ENCODE measurements at regions not wholly inside any gene's neighbourhood (a gene's known extent, or its start where the extent isn't known, plus 50 kb on each side); places are given as distances from the start of the nearest gene placed in this dataset.
"Not testable (repeated sequence)": the region's sequence is repeated elsewhere in the genome, so short reads cannot be mapped to it uniquely, and the experiment has no call there.

DNA sequence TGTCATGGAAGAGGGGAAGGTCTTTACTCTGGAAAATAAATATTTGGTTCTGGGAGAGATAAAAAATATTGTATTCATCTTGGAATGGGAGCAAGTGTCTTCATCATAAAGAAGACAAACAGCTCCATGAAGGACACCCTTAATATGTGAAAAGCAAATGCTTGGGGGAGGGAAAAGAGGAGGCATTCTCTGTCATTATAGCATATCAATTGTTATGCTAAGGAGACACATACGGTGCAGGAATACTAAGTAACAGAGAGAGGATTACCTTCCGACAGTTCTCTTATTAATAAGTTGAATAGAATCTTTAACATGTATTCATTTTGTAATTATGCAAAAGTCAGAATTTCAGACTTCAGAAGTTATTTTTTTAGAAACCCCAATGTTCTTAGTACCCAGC, 634.4 kb downstream of the UTRN start:
- DNase-seq (ENCODE audit: low read depth) = no peak

DNA sequence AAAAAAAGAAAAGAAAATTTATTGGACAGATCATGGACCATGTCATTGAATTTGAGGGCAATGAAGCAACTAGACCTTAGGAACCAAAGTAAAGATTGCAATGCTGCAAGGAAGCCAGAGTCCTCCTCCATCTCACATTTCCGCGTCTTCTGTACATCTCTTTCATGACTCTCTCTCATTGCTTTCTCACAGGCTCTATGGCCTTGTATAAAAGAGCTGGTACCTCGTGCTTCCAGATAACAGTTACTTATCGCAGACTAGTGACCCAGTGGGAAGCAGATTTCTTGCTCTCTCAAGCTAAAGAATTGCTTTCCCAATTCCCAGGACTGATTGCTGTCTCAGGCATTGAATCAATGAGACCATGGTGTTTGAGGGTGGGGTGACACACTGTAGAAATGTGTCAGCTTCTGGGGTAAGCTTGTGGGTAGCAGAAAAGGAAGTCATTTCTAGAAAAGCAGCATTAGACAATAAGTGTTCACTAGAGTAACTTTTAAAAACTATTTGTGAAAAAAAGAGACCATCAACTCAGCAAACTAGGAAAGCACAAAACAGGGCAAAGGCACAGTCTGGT, 635.3 kb downstream of the UTRN start:
- no peak for DNase-seq (ENCODE audit: low read depth)

DNA sequence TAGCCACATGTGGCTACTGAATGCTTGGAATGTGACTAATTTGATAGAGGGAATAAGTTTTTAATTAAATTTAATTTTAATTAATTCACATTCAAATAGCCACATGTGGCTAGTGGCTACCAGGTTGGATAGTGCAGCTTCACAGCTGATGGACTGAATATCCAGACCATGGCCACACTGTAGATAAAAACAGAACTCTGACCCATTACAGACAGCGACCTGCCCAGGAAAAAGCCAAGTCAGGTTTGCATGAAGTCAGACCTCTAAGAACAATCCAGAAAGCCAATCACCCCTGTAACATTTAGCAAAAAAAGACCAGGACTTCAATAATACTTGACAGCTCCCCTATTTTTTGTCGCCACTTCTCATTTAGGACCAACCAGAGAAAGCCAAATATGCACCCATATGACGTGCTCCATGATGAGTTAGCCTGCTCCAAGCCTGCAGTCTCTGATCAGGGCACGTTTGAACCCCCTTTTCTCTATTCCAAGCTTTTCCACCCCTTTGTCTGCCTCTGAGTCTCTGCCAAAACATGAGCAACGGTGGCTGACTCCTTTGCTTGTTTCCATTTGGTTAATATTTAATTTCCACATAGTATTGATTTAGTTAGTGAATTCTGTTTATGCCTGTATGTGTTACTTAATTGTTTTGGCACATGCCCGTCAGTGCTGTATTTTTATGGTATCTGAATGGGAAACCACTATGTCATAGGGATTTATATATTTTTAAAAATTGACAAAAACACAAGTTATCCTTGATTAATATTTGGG, 636.3 kb downstream of the UTRN start:
- DNase-seq (ENCODE audit: low read depth) = no peak

DNA sequence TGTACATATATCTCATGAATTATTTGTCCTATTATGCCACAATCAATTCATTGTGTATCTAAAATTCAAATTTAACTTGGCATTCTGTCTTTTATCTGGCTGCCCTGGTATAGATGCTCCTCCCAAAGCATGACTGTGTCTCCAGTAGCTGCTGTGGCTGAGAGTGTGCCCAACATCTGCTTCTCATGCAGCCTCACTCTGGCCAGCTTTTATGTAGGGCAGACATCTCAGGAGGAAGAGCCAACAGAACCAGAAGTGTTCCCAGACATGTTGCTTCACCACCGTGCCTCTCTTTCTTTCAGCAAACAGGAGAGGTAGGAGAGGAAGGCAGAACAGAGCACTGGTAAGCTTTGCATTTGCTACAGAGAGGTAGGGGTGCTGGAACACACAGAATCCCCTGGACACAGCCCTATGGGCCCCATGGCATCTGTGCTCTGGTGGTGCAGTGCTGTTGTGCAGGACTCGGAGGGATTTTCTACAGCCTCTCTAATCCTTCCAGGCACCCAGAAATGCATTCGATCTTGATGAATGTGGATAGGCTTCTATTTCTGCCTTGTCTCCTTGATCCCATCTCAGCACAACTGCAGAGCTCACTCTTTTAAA, 637.1 kb downstream of the UTRN start:
- peak; percentile 36 for DNase-seq (ENCODE audit: low read depth)

DNA sequence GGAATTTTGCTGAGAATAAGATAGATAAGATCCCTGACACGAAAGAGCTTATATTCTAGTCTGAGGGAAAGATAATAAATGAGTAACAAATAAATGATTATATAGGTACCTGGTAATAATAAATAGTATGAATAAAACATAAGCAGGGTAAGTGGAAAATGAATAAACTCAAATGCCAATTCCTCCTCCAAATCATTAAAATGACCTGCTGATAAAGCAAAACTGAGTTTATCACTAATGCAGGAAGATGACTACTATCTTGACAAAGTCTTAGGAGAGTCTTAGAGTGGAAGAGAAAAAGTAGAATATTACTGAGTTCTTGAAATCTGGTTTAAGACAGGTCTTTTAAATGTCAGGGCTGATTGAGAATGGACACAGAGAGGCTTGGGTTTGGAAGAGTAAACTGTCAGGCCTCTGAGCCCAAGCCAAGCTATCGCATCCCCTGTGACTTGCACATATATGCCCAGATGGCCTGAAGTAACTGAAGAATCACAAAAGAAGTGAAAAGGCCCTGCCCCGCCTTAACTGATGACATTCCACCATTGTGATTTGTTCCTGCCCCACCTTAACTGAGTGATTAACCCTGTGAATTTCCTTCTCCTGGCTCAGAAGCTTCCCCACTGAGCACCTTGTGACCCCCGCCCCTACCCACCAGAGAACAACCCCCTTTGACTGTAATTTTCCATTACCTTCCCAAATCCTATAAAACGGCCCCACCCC, 637.8 kb downstream of the UTRN start:
- DNase-seq (ENCODE audit: low read depth) = not testable (repeated sequence)

DNA sequence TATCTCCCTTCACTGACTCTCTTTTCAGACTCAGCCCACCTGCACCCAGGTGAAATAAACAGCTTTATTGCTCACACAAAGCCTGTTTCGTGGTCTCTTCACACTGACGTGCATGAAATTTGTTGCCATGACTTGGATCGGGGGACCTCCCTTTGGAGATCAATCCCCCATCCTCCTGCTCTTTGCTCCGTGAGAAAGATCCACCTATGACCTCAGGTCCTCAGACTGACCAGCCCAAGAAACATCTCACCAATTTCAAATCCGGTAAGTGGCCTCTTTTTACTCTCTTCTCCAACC, 638.3 kb downstream of the UTRN start:
- DNase-seq (ENCODE audit: low read depth) = not testable (repeated sequence)

DNA sequence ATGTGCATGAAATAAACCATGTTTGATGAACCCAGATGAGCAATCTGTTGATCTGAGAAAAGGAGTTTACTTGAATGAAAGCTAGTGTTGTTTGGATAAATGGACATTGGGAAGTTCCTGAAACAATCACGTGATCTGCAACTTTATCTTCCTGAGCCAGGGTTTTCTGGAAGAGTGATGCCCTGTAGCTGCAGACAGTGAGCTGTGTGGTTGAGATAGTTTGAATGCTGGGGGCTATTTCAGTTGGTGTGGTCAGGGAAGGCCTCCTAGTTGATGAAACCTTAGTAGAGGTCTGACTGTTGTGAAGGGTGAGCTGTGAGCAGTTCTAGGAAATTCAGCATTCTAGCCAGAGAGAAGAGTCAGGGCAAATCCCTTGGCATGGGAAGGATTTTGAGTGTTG, 643.7 kb downstream of the UTRN start:
- DNase-seq (ENCODE audit: low read depth) = peak; percentile 16

DNA sequence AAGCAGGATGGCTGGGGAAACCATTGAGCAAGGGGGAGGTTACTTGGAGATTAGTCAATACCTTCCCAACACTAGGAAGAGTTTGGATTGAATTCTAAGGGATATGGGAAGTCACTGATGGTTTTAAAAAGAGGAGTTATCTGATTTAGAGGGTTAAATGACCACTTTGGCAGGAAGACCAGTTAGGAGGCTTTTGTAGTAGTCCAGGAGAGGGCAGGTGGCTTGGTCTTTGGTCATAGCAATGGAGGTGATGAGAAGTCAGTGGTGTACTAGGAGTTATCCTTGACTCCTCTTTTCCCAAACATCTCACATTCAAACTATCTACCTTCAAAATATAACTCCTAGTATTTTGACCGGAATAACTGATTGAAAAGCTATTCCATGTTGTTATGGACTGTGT, 644.1 kb downstream of the UTRN start:
- no peak for DNase-seq (ENCODE audit: low read depth)

DNA sequence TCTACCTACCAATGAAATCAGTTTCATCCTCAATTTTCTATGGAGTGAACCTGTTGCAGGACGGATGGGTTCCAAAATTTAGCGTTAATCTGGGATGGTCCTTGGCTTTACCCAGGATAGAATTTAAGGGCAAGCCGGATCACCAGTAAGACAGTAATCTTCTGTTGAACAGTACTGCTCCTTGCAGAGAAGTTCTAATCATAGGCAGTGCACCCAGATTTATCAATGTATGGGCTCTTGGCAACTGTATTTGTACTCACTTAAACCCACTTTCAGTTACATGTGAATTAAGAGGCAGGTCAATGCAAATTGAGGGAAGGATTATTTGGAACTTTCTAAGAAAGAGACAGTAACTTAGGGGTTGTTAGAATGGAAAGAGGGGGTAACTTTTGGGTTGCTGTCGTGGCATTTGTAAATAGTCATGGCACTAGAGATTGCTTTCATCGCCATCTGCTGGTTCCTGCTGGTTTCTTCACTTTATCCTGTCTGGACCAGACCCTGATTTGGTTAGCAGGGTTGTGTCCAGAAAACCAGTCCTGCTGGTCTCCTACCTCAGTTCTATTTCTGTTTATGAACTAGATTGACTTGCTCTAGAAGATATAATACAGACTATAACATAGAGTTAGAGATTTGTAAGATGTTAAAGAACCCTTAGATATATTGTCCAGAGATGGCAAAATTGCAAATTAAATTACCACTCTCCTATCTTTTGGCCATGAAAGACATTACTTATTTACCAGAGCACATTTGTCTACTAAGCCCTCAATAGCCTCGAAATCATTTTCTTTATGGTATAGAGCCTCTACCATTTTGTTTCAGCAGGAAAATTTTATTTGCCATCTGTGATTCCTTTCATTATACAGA, 646.3 kb downstream of the UTRN start:
- DNase-seq (ENCODE audit: low read depth) = peak; percentile 46

DNA sequence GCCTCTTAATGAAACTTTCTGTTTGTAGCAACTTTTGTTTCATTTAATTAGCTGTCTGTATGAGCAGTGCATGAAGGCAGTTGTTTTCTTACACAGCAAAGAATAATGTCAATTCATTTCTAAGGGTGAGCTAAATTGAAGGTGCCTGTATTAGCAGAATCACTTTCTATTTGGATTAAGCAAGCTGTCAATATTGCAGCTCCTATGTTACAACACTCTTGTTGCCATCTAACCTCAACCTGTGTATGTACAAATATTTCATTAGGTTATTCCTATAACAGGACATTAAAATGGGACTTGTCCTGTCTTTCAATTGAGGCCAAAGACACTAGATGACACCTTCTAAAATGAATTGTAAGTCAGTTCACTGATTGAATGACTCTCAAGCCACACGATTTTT, 647.5 kb downstream of the UTRN start:
- no peak for DNase-seq (ENCODE audit: low read depth)

DNA sequence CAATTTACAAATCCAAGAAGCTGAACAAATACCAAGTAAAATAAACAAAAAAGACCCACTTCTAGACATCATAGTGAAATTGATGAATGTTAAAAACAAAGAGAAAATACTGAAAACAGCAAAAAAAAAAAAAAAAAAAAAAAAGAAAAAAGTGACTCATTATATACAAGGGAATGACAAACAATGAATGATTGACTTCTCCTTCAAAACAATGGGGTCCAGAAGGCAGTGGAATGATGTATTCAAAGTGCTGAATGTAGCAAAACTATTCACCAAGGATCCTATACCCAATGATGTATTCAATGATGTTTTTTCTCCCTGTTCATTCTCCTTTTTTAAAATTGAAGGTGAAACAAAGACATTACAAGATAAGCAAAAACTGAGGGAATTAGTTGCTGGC, 650.0 kb downstream of the UTRN start:
- DNase-seq (ENCODE audit: low read depth) = no peak

DNA sequence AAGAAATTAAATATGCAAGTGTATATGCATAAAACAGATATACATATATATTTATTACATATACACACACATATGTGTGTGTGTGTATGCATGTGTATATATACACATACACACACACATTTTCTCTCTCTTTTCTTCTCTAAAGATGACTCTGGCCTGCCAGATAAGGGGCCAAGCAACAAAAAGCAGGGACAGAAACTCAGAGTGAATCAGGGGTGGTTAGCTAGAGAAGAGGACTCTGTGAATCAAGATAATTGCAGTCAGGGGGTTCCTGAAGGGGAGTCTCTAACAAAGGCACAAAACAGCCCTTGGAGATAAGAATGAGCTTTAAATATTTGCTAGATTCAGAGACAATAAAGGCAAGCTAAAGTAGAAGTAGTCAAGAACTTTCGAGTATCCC, 650.5 kb downstream of the UTRN start:
- DNase-seq (ENCODE audit: low read depth) = no peak

DNA sequence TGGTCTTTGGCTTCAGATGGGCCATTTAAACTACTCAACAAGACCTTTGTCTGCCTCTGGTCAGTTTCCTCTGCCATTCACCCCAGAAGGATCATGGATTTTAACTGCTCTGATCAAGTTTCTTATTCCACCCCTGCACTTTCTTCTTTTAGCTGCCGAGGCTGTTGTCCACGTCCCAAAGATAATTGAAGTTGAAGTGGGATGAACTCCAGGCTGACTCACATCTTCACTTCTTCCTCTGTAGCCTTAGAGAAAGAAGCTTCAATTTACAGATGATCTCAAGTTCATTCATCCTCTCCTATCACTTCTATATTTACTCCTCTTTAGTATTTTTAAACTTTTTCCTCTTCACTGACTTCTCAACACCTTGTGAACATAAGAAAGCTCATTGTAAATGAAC, 651.6 kb downstream of the UTRN start:
- peak; percentile 30 for DNase-seq (ENCODE audit: low read depth)

DNA sequence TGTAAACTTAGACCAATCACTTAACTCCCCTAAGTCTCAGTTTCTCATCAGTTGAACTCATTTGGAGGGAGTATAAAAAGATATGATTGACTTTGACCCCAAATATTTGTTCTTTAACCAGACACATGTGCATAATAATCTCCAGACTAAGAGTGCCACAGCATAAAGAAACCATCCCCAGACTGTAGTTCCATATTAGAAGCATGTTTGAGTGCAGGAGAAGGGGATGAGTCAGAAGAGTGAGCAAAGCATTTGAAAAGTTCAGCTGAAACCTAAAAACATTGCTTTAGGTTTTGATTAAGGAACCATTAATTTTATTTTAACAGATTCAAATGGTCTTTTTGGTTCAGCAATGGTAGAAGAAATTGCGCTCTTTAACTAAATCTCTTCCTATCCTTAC, 654.8 kb downstream of the UTRN start:
- DNase-seq (ENCODE audit: low read depth) = peak; percentile 12

DNA sequence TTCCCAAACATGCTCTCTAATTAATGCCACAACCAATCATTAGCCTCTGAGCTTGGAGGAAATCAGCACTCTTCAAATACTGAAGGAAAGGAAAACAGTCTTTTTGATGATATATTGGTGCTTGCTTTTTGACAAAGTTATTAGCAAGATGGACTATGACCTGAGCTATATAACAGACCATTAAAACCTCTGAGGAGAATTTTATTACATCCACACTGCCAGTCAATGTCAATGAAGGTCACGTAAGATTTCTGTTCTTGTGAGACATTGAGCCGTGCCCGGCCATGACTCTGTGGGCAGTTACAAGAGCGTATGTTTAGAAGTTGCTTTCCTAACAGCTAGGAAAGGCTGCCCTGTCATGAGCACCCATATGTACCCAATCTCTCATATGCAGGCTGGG, 659.0 kb downstream of the UTRN start:
- DNase-seq (ENCODE audit: low read depth) = no peak

DNA sequence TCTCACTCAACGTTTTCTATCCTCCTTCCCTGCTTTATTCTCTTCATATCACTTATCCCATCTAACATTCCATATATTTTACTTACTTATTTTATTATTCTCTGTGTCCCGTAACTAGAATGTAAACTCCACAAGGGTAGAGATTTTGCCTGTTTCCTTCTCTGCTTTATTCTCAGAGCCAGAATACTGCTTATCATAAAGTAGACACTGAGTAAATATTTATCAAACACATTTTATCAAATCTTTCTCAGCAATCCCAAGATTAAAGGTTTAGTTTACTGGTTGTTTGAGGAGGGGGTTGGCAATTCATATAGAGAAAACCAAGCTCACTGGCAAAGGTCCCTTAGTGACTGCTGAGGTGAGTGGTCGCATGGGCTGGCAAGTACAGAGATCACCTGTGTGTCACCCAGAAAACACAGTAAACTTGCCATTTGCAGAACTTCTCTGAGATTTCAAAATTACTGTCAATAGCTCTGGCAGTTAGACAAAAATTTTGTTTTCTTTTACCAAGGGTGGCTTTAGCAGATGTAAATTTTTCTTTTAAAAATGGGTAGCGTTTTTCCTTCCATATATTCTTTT, 662.4 kb downstream of the UTRN start:
- no peak for DNase-seq (ENCODE audit: low read depth)

DNA sequence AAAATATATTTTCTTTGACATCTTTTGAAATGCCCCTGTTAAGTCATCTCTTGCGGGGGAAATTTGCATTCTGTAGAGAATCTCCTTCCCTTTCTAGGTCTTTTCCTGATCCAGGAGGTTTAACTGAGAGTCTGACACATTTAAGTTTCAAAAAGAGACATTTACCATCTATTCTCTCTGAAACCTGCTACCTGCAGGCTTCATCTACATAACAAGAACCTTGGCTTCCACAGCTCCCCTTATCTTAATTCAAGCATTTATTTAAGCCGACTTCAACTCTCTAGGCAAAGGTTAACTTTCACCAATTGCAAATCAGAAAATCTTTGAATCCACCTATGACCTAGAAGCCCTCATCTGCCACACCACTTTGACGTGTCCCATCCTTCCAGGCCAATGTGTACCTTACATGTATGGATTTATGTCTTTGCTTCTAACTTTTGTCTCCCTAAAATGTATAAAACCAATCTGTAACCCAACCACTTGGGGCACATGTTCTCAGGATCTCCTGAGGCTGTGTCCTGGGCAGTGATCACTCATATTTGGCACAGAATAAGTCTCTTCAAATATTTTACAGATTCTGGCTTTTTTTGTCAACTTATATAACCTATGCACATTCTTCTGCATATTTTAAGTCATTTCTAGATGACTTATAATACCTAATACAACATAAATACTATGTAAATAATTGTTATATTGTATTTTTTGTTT, 666.7 kb downstream of the UTRN start:
- DNase-seq (ENCODE audit: low read depth) = no peak

DNA sequence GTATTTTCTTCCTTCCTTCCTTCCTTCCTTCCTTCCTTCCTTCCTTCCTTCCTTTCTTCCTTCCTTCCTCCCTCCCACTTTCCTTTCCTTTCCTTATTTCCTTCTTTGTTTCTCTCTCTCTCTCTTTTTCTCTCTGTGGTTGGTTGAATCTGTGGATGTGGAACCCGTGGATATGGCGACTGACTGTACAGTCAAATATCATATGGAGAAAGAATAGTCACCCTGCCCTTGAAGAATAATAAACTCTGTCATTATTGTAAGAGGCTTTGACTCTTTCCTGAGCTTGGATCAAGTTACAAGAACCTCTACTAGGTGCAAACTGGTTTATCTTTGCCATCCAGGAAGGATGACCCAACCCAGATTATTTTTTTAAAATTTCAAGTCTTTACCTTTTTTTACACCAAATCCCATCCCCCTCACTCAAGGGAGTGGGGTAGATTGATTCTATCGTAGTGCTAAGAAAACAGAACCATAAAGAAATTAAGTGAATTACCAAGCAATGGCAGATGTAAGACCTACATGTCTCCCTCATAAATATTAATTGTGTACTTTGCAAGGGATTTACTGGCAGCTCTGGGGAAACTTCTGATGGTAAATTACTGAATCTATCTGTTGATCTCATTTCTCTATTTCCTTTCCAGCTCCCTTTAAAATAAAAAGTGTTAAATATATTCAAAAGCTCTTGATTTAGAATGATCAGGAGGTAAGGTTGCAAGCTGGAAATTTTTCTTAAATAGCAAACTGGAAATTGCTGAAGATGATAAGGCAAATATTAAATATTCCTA, 667.5 kb downstream of the UTRN start:
- DNase-seq (ENCODE audit: low read depth) = no peak

DNA sequence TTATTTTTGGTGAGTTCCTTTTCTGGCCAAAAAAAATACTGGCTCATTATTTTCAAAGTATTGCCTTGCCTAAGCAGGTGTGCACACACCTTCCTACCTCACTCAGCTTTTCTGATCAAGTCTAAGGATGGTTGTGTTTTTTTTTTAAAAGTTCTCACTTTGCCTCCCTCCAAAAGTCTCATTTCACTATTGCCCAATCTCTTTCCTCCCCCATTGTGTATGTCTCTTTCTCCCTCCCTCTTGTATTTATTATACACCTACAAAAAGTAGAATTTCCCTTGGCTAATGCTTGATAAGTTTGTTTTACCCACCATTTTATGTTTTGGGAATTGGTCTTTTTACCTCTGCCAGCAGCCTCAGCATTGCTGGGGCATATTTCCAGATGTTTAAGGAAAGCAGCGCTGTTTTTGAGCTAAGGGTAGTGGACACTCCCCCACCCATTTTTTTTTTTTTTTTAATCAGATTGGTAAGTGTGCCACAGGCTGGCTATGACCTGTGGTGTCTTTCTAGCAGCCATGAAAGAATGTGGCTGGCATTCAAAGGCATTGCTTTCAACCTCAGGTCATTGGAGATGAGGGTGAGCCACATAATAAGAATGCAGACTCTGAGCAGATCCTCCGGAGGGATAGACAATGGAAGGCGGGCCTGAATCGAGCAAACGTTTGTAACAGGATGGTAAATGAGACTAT, 668.6 kb downstream of the UTRN start:
- DNase-seq (ENCODE audit: low read depth) = peak; percentile 91

DNA sequence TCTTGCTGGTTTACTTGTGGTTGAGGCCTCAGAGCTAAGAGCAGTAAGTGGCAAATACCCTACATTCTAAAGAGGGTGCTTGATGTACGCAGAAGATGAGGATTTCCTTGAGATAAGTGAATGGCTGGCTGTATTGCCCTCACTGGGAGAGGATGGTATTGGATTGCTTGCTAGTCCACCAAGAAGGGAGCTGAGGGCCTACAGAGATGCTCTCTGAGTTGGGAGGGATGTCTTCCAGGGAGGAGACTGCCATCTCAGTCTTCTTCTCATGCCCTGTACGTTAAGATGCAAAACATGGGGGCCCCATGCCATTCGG, 669.1 kb downstream of the UTRN start:
- DNase-seq (ENCODE audit: low read depth) = no peak

All from RPMI7951 (cell line).